Sigmoid colon (tissue), 6 donors: ENCODE measurements at regions not wholly inside any gene's neighbourhood (a gene's known extent, or its start where the extent isn't known, plus 50 kb on each side); places are given as distances from the start of the nearest gene placed in this dataset.

Experiments
- DNase-seq: peaks from one replicate; pipeline ENCODE4 v3.0.0-alpha.2; 2019
- H3K27ac ChIP-seq, 4 donors: fragments of 200-600 bp; sonication (generic); one replicate each; pipeline ENCODE4 v1.5.1; 2016 to 2019; ENCODE audit warnings: mild to moderate bottlenecking in 1 of 4
- H3K27me3 ChIP-seq, 3 donors: fragments of 200-600 bp; sonication (generic); one replicate each; pipeline ENCODE4 v1.5.1; 2019; ENCODE audit warnings: mild to moderate bottlenecking in 1 of 3
- H3K36me3 ChIP-seq, 4 donors: fragments of 200-600 bp; sonication (generic); one replicate each; pipeline ENCODE4 v1.5.1; 2016 to 2019
- H3K4me1 ChIP-seq, 4 donors: fragments of 200-600 bp; sonication (generic); one replicate each; pipeline ENCODE4 v1.5.1; 2017 to 2019
- H3K4me3 ChIP-seq, 4 donors: fragments of 200-600 bp; sonication (generic); one replicate each; pipeline ENCODE4 v1.5.1; 2017 to 2019; ENCODE audit warnings: mild to moderate bottlenecking in 2 of 4, moderate library complexity in 1 of 4
- H3K9me3 ChIP-seq, 4 donors: fragments of 200-600 bp in 3 of 4; sonication (generic) in 3 of 4; one replicate each; pipeline versions ENCODE4 v1.5.1 to v1.6.1; 2013 to 2019
- CTCF ChIP-seq, 4 experiments: fragments of 450-650 bp in 3 of 4; fragments of 200-600 bp in 1 of 4; IDR thresholded peaks; one replicate each; pipeline ENCODE4 v1.5.1; 2016 to 2019; ENCODE audit warnings: antibody characterized with exemption in 4 of 4, mild to moderate bottlenecking in 3 of 4, moderate library complexity in 2 of 4
- EP300 ChIP-seq, 4 donors: sonication (generic); formaldehyde crosslinking; IDR thresholded peaks; one replicate each; pipeline ENCODE4 v1.6.1; 2017; ENCODE audit warnings: antibody characterized with exemption in 4 of 4
- POLR2A ChIP-seq, 2 donors: fragments of 450-650 bp; IDR thresholded peaks; one replicate each; pipeline ENCODE4 v1.6.1; 2016; ENCODE audit warnings: antibody characterized with exemption in 2 of 2, mild to moderate bottlenecking in 2 of 2, moderate library complexity in 2 of 2
- POLR2AphosphoS5 ChIP-seq, 4 donors: sonication (generic); formaldehyde crosslinking; IDR thresholded peaks; one replicate each; pipeline ENCODE4 v1.6.1; 2017; ENCODE audit warnings: antibody characterized with exemption in 4 of 4
- WGBS, 2 donors: extraction: QIAGEN DNeasy Blood & Tissue Kit; methylation state at CpG; one replicate each; pipeline ENCODE4 v1.1.7; 2013; 5-methylcytosine and 5-hydroxymethylcytosine counted together
- intact Hi-C: fragments of 100-400 bp; cut with DNase I; formaldehyde crosslinking; loops from one replicate; pipeline ENCODE4 v1.15.1; 2023
- donor health status: healthy with polysubstance abuse.
- donor health status: healthy.

GRCh38 chr18:68056936-68057335 is 540.4 kb upstream of the DSEL start:
- no peaks in the 10 kb centered on the region for H3K9me3 ChIP-seq
- intact Hi-C loops = no loop called here
- no peaks in the 10 kb centered on the region for H3K36me3 ChIP-seq
- TF ChIP-seq POLR2AphosphoS5 (IDR thresholded peaks at IDR 0.05) (no peak), POLR2A (IDR thresholded peaks at IDR 0.05) (no peak), EP300 (IDR thresholded peaks at IDR 0.05) (no peak), CTCF (IDR thresholded peaks at IDR 0.05) (no peak)
- H3K27ac ChIP-seq = no peak overlapping the region
- H3K4me3 ChIP-seq = no peak overlapping the region
- DNase-seq = no peak
- no peaks in the 10 kb centered on the region for H3K4me1 ChIP-seq
- H3K27me3 ChIP-seq = no peaks in the 10 kb centered on the region
- WGBS, 2 donors = 75 to 86% methylated on average over 4 of the region's 4 CpGs

DNA sequence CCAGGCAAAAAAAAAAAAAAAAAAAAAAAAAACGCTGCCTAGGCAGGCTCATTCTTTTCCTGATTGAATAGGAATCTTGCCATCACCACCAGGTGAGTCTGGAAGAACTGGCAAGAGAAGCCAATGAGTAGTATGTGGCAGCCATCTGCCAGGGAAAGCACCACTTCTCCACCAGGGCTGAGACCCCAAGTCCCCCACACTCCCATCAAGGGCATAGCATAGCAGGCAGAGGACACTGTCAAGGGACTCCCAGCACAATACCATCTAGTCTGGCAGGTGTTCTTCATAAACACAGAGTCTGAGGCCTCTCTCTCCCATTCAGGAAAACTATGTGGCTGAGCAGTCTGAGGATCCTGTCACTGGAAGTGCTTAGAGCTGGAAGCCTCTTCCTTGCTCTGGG is 538.1 kb upstream of the DSEL start:
- no peaks in the 10 kb centered on the region for H3K4me1 ChIP-seq
- no peaks in the 10 kb centered on the region for H3K36me3 ChIP-seq
- no peak for DNase-seq
- WGBS, 2 donors = 36 to 70% methylated on average over 1 of the region's 1 CpG
- H3K27ac ChIP-seq = no peak overlapping the region
- no peaks in the 10 kb centered on the region for H3K27me3 ChIP-seq
- H3K4me3 ChIP-seq = no peak overlapping the region
- intact Hi-C loops = no loop called here
- TF ChIP-seq POLR2AphosphoS5 (IDR thresholded peaks at IDR 0.05) = no peak
- TF ChIP-seq EP300 (IDR thresholded peaks at IDR 0.05) = no peak
- TF ChIP-seq CTCF (IDR thresholded peaks at IDR 0.05) = no peak
- TF ChIP-seq POLR2A (IDR thresholded peaks at IDR 0.05) = no peak
- H3K9me3 ChIP-seq = no peaks in the 10 kb centered on the region

GRCh38 chr18:68053290-68053689 is 536.8 kb upstream of the DSEL start:
- H3K27me3 ChIP-seq = no peaks in the 10 kb centered on the region
- TF ChIP-seq POLR2A (IDR thresholded peaks at IDR 0.05) (no peak), POLR2AphosphoS5 (IDR thresholded peaks at IDR 0.05) (no peak), EP300 (IDR thresholded peaks at IDR 0.05) (no peak), CTCF (IDR thresholded peaks at IDR 0.05) (no peak)
- WGBS, 2 donors = 63 to 77% methylated on average over 2 of the region's 2 CpGs
- H3K4me1 ChIP-seq = no peaks in the 10 kb centered on the region
- no peak overlapping the region for H3K27ac ChIP-seq
- H3K9me3 ChIP-seq = no peaks in the 10 kb centered on the region
- intact Hi-C loops = no loop called here
- no peaks in the 10 kb centered on the region for H3K36me3 ChIP-seq
- no peak overlapping the region for H3K4me3 ChIP-seq
- DNase-seq = no peak

- Histone ChIP-seq H3K4me1 (no peaks in the 10 kb centered on the region), H3K9me3 (no peaks in the 10 kb centered on the region), H3K27me3 (no peaks in the 10 kb centered on the region), H3K27ac (no peak overlapping the region), H3K4me3 (no peak overlapping the region), H3K36me3 (no peaks in the 10 kb centered on the region)
- intact Hi-C loops = no loop called here
- TF ChIP-seq POLR2A (IDR thresholded peaks at IDR 0.05) (no peak), EP300 (IDR thresholded peaks at IDR 0.05) (no peak), CTCF (IDR thresholded peaks at IDR 0.05) (no peak), POLR2AphosphoS5 (IDR thresholded peaks at IDR 0.05) (no peak)
- 88 to 89% methylated on average over 4 of the region's 4 CpGs for WGBS, 2 donors
- no peak for DNase-seq
Observed at GRCh38 chr18:68041327-68041726, 524.8 kb upstream of the DSEL start.

- WGBS, 2 donors = 55 to 60% methylated on average over 3 of the region's 3 CpGs
- DNase-seq = no peak
- Histone ChIP-seq H3K36me3 (no peaks in the 10 kb centered on the region), H3K4me1 (peaks cover 0 to 4% (median 0%) of the 10 kb centered on the region in 4 donors), H3K27ac (no peak overlapping the region), H3K27me3 (no peaks in the 10 kb centered on the region), H3K4me3 (no peak overlapping the region), H3K9me3 (no peaks in the 10 kb centered on the region)
- TF ChIP-seq POLR2AphosphoS5 (IDR thresholded peaks at IDR 0.05) (no peak), EP300 (IDR thresholded peaks at IDR 0.05) (no peak), CTCF (IDR thresholded peaks at IDR 0.05) (no peak), POLR2A (IDR thresholded peaks at IDR 0.05) (no peak)
- intact Hi-C loops = no loop called here
Observed at GRCh38 chr18:68040198-68040597, 523.7 kb upstream of the DSEL start.
